ENCODE measurements at regions not wholly inside any gene's neighbourhood (a gene's known extent, or its start where the extent isn't known, plus 50 kb on each side); places are given as distances from the start of the nearest gene placed in this dataset.

GRCh38 chr3:40817017-40817416, 292.3 kb downstream of the ZNF621 start:
- no peak for DNase-seq (ENCODE audit: low read depth)

GRCh38 chr3:40821315-40821714, 296.6 kb downstream of the ZNF621 start:
- DNase-seq (ENCODE audit: low read depth), result no peak

- DNase-seq (ENCODE audit: low read depth), result no peak
These were observed 302.5 kb downstream of the ZNF621 start for GRCh38 chr3:40827226-40827625.

DNA sequence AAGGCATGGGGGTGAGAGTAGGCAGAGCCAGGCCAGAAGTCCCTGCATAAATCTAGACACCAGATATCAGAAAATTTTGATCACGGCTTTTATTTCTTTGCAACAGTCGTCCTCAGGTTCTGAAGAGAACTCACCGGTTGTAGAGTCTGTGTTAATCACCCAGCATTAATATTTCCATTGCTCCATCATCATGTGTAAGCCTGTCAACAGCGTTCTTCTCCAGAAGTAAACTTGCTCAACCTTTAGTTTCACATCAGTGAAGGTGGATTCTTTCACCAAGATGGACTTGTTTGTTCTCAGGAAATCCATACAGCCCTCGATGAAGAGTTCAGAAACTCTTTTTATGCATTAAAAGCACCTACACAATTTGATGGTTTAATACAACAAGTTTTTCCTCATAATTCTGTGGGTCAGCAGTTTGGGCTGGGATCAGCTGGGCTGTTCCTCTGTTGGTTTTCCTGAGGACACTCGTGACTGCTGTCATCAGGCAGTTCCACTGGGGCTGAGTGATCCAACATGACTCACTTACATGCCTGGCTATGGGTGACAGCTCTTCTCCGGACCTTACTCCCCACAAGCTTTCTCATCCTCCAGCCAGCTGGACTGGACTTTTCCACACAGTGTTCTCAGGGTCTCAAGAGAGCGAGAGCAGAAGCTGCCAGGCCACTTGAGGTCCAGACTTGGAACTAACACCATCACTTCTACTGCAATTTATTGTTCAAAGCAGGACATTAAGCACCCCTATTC, 303.4 kb downstream of the ZNF621 start:
- no peak for DNase-seq (ENCODE audit: low read depth)

DNA sequence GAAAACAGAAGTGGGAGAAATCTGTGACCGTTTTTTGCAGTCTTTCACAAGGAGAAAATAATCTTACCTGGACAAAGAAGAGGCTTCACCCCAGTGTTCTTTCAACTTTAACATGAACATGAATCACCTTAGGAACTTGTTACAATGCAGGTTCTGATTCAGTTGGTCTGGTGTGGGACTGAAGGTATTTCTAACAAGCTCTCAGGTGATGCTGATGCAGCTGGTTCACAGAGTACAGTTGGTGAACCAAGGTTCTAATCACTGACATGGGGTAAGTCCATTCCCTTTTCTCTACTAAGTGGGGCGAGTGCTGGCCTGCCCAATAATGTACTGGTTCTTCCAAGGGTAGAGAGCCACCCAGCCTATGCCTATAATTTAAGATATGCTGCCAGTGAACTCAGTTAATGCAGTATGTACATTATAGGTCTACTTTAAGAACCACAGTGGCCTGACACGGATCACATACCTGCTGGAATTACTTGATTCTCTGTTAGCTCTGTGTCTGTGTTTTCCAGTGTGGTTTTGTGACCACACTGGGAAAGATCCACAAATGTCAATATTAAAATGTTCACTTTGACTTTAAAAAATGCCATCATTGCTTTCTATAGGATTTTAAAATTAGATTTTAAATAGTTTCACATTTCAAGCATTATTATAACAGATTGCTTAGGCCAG, 304.1 kb downstream of the ZNF621 start:
- no peak for DNase-seq (ENCODE audit: low read depth)

DNA sequence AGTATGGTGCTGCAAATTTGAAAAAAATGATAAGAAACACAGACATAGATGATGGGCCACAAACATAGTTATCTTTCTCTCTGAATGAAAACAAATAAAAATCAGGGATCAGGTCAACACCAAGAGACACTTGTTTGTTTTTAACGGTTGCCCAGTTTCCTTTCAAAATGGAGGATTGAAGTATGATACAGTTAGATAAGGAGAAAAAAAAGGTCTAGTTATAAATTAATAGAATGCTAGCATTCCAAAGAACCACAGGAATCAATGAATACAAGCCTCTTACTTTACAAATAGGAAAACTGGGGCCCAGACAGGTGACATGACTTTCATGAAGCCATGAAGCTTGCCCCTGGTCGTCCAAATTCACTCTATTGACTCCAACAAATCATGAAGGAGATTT, 305.1 kb downstream of the ZNF621 start:
- DNase-seq (ENCODE audit: low read depth), result no peak

GRCh38 chr3:40837300-40837699, 312.5 kb downstream of the ZNF621 start:
- no peak for DNase-seq (ENCODE audit: low read depth)

GRCh38 chr3:40841131-40841530, 316.4 kb downstream of the ZNF621 start:
- DNase-seq (ENCODE audit: low read depth), result no peak

- no peak for DNase-seq (ENCODE audit: low read depth)
These were observed 316.9 kb downstream of the ZNF621 start for GRCh38 chr3:40841570-40842109.

DNA sequence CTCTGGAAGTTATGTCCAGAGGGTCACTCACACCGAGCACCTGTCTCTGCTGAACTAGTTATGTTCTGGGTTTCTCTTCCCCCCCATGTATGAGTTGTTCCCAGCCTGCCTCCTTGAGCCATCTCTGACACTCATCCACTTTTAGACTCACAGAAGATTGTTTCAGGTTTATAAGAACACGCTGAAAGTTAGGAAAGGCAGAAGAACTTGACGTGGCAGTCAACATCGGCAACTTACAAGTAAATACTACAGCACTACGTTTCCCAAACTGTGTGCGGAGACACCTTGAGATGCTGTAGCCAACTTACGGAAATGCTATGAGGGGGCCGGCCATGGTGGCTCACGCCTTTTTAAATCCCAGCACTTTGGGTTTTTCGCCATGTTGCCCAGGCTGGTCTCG, 318.0 kb downstream of the ZNF621 start:
- DNase-seq (ENCODE audit: low read depth), result no peak

GRCh38 chr3:40843208-40843624, 318.5 kb downstream of the ZNF621 start:
- DNase-seq (ENCODE audit: low read depth), result no peak

DNA sequence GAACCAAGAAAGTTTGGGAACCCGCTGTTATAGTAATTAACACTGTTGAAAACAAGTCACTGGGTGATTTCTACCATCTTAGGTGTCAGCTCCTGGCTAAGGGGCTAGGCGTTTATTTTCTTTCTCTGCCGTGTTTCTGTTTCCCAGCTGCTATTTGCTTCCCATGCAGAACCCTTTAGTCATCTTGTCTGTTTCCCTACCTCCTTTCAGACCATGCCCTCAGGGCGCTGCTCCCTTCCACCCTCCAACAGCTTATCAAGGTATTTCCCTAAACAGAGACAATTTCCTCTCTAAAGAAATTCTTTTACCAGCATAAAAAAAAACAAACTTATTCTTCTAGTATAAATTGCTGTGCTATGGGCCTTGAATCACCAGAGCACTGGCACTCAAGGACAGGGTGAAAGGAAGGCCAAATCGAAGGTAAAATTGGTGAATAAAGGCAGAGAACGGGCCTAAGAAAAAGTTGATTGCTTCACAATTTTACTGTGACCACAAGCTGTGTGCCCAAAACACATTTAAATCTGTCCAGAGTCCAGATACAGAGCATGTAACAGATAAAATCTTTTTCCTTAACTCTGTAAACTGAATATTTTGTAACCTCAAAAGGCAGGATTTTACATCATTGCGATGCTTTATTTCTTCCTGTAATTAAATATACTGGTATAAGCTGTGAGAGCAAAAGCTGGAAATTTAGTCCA, 319.2 kb downstream of the ZNF621 start:
- DNase-seq (ENCODE audit: low read depth), result no peak

GRCh38 chr3:40844896-40845295, 320.1 kb downstream of the ZNF621 start:
- DNase-seq (ENCODE audit: low read depth), result no peak

DNA sequence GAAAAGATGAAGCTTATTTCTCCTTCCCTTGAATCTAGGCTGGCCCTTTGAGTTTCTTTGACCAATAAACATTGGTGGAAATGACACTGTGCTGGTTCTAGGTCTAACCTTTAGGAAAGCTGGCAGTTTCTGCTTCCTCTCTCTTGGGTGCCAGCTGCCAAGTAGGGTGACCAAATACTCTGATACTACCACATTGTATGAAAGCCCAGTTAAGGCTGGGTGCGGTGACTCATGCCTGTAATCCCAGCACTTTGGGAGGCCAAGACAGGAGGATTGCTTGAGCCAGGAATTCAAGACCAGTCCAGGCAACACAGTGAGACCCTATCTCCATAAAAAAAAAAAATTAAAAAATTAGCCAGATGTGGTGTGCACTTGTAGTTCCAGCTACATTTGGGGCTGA, 320.7 kb downstream of the ZNF621 start:
- no peak for DNase-seq (ENCODE audit: low read depth)

GRCh38 chr3:40845916-40846315, 321.2 kb downstream of the ZNF621 start:
- DNase-seq (ENCODE audit: low read depth), result no peak

GRCh38 chr3:40846451-40846850, 321.7 kb downstream of the ZNF621 start:
- DNase-seq (ENCODE audit: low read depth), result no peak

GRCh38 chr3:40847551-40847992, 322.8 kb downstream of the ZNF621 start:
- DNase-seq (ENCODE audit: low read depth), result no peak

DNA sequence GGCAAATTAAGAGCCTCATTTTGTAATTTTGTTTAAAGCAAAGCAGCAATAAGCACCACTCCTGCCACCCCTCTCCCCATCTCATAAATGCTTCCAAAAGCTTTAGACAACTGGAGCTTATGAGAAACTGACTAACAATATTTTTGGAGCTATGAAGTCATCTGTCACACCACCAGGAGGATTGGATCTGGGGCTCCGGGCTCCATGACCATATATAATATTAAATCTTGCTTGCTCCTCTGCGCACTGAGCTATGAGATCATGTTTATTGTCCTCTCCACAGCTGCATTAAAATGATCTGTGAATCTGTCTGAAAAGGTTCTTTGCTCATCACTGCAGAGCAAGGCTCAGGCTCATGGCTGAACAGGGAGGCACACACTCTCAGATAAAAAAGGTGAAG, 323.7 kb downstream of the ZNF621 start:
- no peak for DNase-seq (ENCODE audit: low read depth)

DNA sequence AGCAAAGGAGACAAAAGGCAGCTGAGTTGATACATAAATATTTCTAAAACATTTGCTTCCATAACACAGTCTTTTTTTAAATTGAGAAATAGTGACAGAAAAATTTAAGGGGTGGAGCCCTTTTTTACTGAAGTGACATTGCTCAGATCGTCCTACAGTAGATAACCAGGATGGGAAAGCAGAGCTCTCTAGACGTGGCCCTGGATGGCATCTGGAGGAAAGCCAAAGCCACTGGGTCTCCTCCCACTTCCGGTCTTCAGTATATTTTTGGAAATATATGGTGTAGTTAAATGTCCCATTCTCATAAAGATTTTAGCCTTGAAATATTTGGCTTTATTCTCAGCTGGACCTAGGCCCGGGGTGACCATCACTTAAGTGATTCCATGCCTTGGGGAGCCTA, 326.1 kb downstream of the ZNF621 start:
- DNase-seq (ENCODE audit: low read depth), result no peak

DNA sequence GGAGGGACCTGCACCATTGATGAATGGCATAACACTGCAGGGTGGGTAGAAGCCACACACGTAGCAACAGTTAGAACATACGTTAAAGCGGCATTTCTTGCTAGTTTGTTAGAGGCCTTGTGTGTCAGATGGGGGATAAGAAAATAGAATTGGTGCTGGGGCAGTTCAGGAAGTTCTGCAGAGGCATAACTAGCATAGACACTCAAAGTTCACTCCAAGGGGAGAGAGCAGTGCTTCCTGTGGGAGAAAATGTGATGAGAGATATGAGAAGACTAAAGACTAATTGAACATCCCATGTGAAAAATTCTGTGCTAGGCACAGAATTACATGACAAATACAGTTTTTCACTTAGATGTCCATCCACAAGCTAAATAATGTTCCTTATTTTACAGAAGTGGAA, 327.1 kb downstream of the ZNF621 start:
- DNase-seq (ENCODE audit: low read depth), result no peak

GRCh38 chr3:40852712-40853111, 328.0 kb downstream of the ZNF621 start:
- DNase-seq (ENCODE audit: low read depth), result no peak

DNA sequence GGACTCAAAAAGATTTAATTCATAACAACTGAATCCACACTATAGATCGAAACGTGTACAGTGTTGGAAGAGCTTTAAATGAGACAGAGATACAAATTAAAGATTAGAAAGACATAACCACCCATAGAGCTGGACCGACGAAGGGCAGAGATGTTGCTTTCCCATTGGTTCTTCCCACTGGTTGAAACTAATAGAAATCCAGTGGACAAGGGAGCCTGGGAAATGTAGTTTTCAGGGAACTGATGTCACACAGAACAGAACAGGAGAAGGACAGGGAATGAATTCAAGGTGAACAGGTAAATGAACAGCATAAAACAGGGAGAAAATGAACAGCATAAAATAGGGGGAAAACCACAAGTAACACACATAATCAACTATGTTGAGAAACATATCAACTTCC, 328.7 kb downstream of the ZNF621 start:
- no peak for DNase-seq (ENCODE audit: low read depth)

DNA sequence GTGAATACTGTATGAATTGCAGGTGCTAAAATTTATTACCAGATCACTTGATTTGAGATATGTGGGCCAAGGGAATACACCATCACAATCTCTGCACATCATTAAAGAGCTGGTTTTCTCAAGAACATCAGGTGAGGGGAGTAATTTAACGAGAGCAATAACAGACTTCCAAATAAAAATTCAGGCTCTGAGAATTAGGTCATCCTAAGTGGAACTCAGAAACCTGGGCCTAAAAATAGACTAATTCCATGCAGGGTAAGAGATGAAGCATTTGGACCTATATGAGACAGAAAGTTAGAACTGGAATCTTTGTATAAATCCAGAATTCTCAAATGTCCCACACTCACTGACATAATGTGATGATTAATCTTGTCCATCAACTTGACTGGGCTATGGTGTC, 331.1 kb downstream of the ZNF621 start:
- DNase-seq (ENCODE audit: low read depth), result no peak

Measured in stimulated activated CD8-positive, alpha-beta memory T cell treated with anti-CD3 and anti-CD28 coated beads, Interleukin-15, amount 100 ng/mL, for 1 hour (primary cell).